ENCODE measurements at regions not wholly inside any gene's neighbourhood (a gene's known extent, or its start where the extent isn't known, plus 50 kb on each side); places are given as distances from the start of the nearest gene placed in this dataset.
"Not testable (repeated sequence)": the region's sequence is repeated elsewhere in the genome, so short reads cannot be mapped to it uniquely, and the experiment has no call there.

DNA sequence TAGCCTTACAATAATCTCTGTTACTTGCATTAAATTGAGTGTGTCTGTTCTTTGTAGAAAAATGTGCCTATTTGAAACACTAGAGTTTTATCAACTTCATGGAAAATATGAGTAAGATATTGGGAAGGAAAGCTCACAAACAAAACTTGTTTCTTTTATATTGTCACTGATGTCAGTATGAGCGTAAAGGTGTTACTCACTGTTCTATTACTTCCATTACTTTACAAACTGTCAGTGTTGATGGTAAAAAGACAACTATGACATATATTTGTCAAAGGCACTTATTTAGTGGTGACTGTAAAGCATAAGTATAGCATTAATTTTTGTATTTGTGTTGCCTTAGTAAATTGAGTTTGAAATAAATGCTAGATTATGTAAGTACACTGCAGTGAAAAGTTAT is 193.7 kb upstream of the FLRT2 start:
- DNase-seq, result no peak

DNA sequence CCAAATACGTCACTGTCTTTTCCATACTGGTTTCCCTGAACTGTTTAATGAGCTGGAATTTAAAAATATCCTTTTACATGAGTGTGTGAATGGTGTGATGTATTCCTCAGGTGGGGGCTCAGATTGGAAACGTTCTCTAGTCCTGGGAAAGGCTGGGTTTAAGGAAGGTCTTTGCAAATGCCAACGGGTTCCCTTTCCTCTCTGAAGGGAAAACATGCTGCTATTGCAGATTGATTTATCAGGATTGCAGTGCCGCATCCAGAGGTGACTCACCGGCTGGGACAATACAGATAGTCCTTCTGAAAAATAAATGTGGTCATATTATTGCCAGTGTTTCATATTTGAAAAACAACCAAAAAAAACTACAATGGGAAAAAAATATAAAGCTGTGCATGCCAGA is 193.1 kb upstream of the FLRT2 start:
- DNase-seq, result no peak

DNA sequence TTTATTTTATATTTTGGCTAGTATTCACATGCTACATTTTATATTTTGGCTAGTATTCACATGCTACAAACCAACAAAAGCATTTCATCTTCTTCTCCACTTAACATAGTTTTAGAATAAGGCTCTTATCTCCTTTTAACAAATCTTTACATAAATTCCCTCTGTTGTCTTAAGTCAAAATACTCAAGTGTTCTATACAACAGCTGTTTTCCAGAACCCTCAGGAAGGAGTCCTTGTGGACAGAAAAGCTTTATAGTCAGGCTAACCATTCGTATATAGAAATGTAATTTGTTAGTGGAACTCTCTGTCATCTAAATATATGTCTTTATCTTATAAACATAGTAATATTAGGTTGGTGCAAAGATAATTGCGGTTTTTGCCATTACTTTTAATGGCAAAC is 191.0 kb upstream of the FLRT2 start:
- no peak for DNase-seq

DNA sequence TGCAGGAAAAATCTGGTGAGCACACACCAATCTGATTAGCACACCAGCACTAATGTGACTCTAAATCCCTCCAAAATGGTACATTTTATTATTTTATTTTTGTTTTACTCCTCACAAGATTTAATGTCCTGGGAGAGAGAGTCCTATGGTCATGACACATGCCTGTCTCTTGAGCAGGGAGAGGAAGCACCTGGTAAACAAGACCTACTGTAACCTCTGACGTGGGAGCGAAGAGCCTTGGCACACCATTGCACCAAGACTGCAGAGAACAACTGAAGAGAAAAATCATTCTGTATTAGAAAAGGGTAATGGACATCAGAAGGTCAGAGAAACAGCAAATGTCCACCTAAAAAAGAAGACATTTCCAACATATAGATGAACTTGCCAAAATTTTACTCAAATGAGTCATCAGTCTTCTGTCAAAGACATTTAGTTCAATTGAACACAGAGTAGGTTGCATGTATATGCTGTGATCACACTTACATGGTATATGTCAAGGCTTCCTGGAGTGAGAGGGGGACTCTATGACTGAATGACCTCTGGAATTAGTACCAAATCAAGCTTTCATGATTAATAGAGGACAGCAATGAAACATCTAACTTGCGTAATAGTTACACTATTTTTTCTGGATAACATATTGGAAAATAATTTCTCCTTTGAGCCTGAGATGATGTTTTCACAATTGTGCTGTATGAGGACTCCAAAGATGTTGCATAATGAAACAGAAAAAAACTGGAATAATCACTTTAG is 186.9 kb upstream of the FLRT2 start:
- no peak for DNase-seq

DNA sequence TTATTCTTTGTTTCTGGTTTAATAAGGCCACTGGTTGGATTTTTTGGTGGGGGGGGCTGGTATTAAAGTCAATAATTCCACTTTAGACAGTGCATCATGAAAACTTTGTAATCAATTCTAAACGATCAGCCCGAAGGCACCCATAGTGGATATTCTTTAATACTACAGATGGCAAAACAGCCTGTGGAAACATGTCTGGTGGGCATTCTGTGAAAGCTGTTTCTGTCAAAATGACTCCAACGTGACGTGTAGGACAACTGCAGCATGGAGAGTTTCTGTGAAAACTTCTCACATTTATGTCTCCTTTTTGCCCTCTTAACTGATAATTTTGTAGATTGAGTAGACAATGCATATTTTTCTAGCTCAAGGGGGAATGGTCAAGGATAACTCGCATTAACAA is 185.8 kb upstream of the FLRT2 start:
- no peak for DNase-seq

DNA sequence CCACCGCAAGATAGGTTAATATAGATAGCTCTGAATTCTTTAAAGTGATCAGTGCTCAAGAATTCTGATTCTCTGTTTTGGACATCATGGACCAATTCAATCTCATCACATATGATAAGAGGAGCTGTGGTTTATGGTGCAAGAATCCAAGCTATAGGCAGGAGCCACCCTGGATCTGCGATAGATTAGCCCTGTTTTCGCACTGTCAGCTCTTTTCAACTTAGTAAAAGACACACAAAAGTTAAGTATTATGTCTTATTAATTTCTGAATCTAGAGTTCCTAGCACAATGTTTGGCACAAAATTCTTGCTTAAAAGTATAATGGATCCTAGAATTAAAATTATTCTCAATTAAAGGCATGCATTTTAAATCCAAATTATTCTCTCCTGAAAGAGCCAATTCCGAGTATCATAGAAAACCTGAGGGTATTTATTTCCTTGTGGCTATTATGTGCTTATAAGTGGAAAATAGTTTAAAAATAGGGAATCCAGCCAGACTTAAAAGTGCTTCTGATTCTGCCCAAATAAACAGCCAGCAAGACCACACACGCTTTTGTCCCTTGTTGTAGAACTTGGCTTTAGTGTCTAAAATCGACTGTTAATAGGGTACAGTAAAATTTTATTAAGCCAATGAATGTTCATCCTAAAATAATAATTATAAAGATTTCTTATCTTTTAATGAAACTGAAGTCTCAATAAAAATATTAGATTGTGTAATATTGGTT is 184.9 kb upstream of the FLRT2 start:
- no peak for DNase-seq

DNA sequence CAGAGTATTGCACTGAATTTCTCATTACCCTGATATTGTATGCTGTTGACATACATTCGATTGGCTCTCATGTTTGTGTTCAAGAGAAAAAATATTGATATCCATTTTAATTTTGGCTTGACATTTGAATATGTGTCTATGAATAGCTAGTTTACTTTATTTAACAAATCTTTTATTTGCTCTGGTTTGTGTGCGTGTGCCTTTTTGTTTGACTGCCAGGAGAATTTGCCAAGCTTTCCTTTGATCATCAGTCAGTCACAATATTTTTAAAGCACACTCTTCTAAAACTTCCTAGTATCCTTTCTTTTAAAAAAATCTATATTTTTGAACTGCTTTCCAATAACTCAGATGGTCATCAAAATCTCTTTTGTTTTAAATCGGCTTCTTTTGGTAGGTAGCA is 179.3 kb upstream of the FLRT2 start:
- no peak for DNase-seq

DNA sequence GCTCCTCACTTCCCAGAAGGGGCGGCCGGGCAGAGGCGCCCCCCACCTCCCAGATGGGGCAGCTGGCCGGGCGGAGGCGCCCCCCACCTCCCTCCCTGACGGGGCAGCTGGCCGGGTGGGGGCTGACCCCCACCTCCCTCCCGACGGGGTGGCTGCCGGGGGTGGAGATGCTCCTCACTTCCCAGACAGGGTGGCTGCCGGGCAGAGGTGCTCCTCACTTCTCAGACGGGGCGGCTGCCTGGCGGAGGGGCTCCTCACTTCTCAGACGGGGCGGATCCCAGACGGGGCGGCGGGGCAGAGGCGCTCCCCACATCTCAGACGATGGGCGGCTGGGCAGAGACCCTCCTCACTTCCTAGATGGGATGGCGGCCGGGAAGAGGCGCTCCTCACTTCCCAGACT is 177.4 kb upstream of the FLRT2 start:
- DNase-seq, result not testable (repeated sequence)

DNA sequence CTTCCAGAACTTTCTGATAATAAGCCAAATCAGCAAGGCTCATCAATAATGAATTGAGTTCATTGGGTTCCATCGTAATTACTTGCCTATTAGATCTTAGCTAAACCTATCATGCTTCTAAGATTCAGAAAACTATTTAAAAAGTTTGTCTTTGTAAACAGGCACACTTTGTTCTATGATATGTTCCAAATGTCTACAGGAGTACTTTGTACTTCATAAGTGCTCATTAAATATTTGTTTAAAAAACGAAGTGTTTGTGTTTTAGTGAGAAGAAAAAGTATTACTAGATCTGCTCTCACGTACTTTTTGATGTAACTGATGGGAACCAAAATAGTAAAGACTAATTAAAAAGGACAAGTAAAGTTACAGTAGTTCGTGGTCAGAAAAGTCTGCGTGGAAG is 172.8 kb upstream of the FLRT2 start:
- no peak for DNase-seq

DNA sequence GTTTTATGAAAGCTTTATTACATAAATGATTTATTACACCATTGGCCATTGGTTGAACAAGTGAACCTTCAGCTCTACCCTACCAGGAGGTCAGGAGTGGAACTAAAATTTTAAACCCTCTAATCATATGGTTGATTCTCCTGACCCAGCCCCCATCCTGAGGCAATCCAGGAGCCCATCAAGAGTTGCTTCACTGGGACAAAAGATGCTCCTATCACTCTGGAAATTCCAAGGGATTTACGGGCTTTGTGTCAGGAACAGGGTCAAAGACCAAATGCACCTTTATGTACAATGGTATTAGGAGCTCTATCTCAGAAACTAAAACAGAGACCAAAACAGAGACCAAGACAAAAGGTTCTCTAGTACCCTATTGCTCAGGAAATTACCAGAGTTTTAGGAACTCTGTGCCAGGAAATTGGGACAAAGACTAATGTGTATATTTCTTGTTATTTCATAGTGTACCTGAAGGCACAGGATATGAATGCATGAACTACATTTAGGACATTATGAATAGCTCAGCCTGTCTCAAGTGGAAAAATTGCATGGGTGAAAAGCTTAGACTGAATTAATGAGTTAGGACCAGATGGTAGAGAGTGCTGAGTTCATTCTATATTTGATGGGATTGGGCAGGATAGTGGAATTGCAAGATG is 171.7 kb upstream of the FLRT2 start:
- DNase-seq, result no peak

DNA sequence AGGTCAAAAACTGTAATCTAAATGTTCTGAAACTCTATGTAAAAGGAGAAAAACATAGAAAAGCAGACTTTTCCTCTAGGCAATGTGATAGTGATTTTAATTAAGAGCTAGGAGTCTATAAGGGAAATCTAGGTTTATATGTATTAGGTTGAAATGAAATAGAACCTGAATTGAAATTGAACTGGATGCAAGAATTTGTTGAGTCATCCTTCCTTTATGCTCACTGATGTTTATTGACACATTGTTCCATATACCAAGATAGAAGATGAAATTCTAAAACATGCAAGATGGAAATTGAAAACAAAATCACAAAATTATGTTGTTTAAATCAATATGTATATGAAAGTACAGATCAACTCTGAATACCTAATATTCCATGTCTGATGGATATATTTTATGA is 170.4 kb upstream of the FLRT2 start:
- DNase-seq, result no peak

DNA sequence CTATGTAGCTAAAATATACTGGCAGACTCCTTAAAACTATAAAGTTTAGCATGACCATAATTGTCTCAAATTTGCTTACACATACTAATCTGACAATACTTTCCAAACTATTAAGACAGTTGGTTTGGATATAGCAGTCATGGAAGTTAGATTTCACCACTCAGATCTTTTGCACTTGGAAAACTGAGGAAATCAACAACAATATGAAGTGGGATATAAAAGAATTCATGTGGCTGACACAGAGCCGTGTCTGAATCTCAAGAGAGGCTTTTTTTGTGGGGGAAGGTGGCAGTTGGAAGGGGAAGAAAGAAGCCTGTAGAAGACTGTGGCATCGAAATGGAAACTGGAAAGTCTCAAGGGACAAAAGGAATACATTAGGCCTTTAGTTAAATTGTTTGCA is 166.6 kb upstream of the FLRT2 start:
- DNase-seq, result no peak

DNA sequence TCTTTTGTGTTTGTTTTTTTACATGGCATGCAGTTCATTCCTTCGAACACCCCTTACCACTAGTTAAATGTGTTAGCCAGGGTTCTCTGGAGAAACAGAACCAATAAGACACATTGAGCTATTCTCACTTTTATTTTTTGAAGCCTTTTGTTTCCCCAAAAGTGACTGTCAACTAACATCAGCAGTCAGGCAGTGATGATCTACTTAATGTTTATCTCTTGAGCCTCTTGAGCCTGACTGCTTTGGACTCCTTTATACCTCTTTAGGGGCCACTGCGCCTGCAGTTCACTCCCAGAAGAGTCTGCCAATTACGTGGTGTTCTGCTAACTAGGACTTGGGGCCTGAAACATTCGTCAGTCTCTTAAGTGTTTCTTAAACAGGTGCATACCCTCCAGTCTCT is 163.7 kb upstream of the FLRT2 start:
- no peak for DNase-seq

DNA sequence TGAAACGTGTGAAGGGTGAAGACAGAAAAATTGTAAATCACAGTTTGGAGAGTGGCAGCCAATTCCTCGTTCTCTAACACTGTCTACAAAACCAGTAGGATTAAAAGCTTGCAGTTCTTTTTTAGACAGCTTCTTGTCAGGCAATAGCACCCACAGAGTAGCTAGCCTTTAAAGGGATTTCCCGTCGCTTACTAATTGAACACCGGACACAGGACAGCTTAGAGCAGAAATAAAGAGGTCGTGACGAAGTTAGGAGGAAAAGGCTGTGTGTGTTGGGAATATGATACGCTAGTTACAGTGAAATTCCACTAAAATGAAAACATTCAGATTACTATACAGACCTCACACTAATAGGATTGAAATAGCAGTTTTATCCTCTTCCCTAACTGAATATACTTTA is 149.1 kb upstream of the FLRT2 start:
- no peak for DNase-seq

DNA sequence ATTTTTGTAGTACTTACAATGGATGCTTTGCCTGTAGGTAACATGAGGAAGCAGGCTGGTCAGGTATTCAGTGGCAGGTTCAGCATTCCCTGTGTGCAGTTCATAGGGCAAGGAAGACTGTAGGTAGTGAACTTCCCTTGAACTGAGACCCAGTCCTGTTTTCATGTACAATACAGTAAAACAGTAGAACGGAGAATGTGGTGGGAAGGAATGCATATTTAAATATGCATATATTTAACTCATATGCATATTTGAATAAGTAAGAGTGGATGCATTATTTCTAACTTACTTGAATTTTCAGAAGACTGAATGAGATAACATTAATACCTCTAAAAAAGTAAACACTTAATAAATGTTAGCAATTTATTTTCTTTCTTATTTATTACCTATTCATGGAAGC is 147.6 kb upstream of the FLRT2 start:
- no peak for DNase-seq

DNA sequence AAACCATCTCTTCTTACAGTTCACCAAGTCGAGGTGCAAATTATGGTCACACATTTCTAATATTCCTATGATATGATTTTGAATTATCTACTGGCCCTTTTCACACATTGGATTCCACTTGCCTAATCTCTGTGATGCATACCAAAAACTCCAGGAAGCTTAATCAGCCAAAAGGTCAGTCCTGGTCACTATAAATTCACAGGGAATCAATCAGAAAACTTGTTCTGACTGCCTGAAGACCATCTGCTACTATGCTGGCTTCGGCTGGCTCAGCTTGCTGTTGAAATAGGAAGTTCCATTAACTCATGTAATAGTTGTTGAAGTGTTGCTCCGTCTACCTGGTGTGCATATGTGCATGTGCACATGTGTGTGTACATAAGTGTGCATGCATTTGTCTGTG is 142.8 kb upstream of the FLRT2 start:
- DNase-seq, result no peak

DNA sequence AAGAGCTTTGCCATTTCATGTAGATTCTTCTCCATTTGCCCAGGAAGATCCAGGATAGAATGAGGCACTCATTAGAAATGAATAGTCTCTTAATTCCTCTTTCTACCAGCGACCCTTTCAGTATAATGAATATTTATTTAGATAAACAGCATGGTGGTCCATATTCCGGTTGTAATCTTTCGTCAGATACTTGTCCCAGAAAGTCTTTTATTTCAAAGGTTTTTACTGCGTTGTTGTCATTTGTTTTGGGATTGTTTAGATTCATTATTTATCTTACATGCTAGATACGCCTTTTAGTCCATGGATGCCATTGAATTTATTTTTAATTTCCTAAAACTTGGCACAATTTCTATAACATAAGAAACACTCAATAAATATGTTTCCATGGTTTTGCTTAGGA is 139.7 kb upstream of the FLRT2 start:
- no peak for DNase-seq

DNA sequence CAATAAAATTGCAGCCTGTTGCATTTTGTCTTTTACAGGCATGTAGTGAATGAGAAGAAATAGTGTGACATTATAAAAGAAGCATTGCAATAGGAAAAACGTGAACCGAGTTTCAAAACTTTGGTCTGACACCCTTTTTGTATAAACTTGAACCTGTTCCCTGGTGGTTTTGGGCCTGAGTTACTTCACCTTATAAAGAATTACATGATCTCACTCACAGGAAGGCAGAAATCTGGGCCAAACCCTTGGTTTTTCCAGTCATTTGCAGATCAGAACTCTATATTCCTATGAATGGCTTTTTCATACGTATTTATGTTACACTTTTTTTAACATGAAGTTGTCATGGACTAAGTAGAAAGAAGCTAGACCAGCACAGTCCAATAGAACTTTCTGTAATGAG is 138.5 kb upstream of the FLRT2 start:
- no peak for DNase-seq

DNA sequence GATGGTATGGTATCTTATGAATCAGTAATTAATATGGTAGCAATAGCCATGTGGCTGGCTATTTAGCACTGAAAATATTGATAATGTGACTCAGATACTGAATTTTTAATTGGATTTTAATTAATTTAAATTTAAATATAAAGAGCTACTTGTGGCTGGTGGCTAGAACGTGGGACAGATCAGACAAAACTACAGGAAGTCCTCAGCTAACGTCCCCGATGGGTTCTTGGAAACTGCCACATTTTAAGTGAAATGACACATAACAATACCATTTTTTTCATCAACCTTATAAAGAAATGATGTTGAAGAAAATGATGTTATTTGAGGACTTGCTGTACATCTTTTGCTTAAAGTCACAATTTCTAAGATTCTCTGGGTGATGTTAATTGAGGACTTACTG is 138.1 kb upstream of the FLRT2 start:
- no peak for DNase-seq

DNA sequence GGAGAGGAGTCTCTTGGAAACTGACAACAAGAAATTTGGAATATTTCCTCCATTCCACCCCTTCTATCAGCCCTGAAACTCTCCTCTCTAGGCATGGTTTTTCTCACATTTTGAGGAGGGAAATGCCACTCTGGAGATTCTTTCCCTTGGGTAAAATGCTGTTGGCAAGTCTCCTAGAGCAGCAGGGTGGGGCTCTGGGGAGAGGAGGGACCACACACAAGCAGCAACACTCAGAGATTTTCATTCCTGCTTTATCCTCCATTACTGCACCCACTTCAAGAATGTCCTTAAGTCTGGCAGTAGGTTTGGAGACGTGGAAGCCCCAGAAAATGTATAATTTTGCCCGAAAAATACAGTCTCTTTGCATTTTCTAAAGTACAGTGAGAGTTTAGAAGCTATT is 130.8 kb upstream of the FLRT2 start:
- DNase-seq, result no peak

DNA sequence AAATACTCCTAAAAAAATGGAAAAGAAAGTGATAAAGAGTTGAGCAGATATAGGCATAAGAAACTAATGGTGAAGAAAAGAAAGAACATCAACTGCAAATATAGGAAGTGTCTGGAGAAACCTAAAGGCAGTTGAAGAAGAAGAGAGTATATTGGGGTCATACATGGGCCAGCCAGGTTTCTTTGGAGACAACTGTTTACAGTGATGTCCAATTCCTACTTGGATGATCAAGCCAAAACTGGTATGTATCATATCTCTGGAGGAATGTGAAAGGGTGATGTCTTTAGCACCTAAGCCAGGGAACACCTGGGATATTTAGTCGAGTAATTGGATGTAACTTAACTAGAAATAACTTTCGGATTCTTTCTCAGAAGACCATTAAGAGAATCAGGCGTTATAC is 129.3 kb upstream of the FLRT2 start:
- DNase-seq, result no peak

DNA sequence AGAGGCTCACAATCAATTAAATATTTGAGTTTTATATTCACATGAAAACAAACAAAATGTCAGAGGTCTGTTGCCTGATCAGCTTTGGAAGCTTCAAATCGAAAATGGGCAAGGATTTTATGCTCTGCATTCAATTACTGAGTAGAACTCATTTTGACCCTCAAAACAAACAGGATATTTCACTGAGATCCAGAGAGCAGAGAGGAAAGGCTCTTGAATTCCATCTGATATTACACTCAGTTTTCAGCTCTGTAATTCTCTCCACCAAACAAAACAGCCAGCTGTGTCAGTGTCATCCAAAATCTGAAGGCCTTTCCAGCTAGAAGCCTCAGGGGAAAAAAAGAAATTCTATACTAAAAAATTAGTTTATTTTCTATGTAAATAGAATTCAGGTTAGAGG is 128.6 kb upstream of the FLRT2 start:
- no peak for DNase-seq

DNA sequence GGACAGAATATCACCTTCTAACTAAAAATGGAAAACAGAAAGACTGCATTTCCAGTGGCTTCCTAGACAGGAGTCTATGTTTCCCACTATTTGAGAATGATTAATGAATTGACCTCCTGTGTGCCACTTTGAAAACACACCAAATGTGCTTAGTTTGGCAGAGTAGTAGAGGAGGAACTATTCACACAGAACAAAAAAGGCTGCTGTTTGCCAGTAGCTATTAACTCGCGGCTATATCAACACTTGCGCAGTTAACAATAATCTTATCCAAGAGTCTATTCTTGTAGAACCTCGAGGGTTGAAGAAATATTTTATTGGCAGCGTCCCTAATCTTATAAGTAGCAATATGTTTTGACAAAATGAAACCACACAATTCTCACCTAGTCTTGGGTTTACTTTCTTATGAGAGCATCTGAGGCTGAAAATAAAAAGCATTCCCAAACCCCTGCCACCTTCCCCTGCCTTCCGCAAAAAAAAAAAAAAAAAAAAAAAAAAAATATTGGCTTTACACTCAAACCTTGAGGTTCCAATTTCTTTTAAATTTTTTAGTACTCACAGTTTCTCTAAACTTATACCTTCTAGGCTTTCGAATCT is 127.3 kb upstream of the FLRT2 start:
- no peak for DNase-seq
